Femur (tissue), 1 donor: ENCODE measurements at regions not wholly inside any gene's neighbourhood (a gene's known extent, or its start where the extent isn't known, plus 50 kb on each side); places are given as distances from the start of the nearest gene placed in this dataset.
"Not testable (repeated sequence)": the region's sequence is repeated elsewhere in the genome, so short reads cannot be mapped to it uniquely, and the experiment has no call there.

Experiments
- DNase-seq: peaks from one replicate; pipeline ENCODE4 v3.0.0-alpha.2; 2017

GRCh38 chr3:118146658-118147375 is 887.8 kb downstream of the IGSF11 start:
- DNase-seq: no peak

- DNase-seq: no peak
These were observed 883.5 kb downstream of the IGSF11 start for GRCh38 chr3:118151164-118151563.

- not testable (repeated sequence) for DNase-seq
These were observed 871.7 kb downstream of the IGSF11 start for GRCh38 chr3:118162627-118163588.

GRCh38 chr3:118165413-118165812 is 869.2 kb downstream of the IGSF11 start:
- DNase-seq: no peak

- DNase-seq: no peak
These were observed 867.1 kb downstream of the IGSF11 start for GRCh38 chr3:118167571-118167970.

- no peak for DNase-seq
These were observed 866.5 kb downstream of the IGSF11 start for GRCh38 chr3:118168175-118168574.

- no peak for DNase-seq
These were observed 863.3 kb downstream of the IGSF11 start for GRCh38 chr3:118171236-118171852.

- no peak for DNase-seq
These were observed 853.8 kb downstream of the IGSF11 start for GRCh38 chr3:118180853-118181252.

GRCh38 chr3:118181274-118181673 is 853.4 kb downstream of the IGSF11 start:
- DNase-seq: no peak

- no peak for DNase-seq
These were observed 848.6 kb downstream of the IGSF11 start for GRCh38 chr3:118186051-118186450.

- no peak for DNase-seq
These were observed 847.4 kb downstream of the IGSF11 start for GRCh38 chr3:118187221-118187620.

GRCh38 chr3:118196183-118196582 is 838.5 kb downstream of the IGSF11 start:
- DNase-seq: no peak

- DNase-seq: no peak
These were observed 835.6 kb downstream of the IGSF11 start for GRCh38 chr3:118199044-118199443.

GRCh38 chr3:118204052-118204656 is 830.5 kb downstream of the IGSF11 start:
- no peak for DNase-seq

GRCh38 chr3:118207271-118207670 is 827.4 kb downstream of the IGSF11 start:
- no peak for DNase-seq

- DNase-seq: no peak
These were observed 826.0 kb downstream of the IGSF11 start for GRCh38 chr3:118208642-118209041.

- no peak for DNase-seq
These were observed 820.8 kb downstream of the IGSF11 start for GRCh38 chr3:118213892-118214291.

- no peak for DNase-seq
These were observed 808.4 kb downstream of the IGSF11 start for GRCh38 chr3:118226206-118226605.

GRCh38 chr3:118227191-118227590 is 807.5 kb downstream of the IGSF11 start:
- no peak for DNase-seq

- no peak for DNase-seq
These were observed 806.5 kb downstream of the IGSF11 start for GRCh38 chr3:118228151-118228550.

GRCh38 chr3:118229196-118229595 is 805.5 kb downstream of the IGSF11 start:
- no peak for DNase-seq

- no peak for DNase-seq
These were observed 803.1 kb downstream of the IGSF11 start for GRCh38 chr3:118231578-118231977.

GRCh38 chr3:118239253-118239652 is 795.4 kb downstream of the IGSF11 start:
- DNase-seq: no peak
